Endothelial cell of umbilical vein (primary cell): ENCODE measurements at regions not wholly inside any gene's neighbourhood (a gene's known extent, or its start where the extent isn't known, plus 50 kb on each side); places are given as distances from the start of the nearest gene placed in this dataset.

Source experiments
- CTCF ChIP-seq, 2 donors: IDR thresholded peaks; 1 replicate in 1 of 2; 2 replicates in 1 of 2; pipeline ENCODE4 v1.5.1; 2011; ENCODE audit warnings: low read length in 2 of 2, mild to moderate bottlenecking in 2 of 2, moderate library complexity in 2 of 2, control low read depth in 1 of 2, inconsistent platforms in 1 of 2, low read depth in 1 of 2; ENCODE audit not compliant: insufficient read depth in 1 of 2; ENCODE audit errors: extremely low read depth in 1 of 2
- EZH2 ChIP-seq: IDR thresholded peaks from 2 replicates; pipeline ENCODE4 v1.6.1; 2012; ENCODE audit warnings: borderline replicate concordance, low read depth, mild to moderate bottlenecking, moderate library complexity, low read length, inconsistent platforms; ENCODE audit not compliant: severe bottlenecking
- POLR2AphosphoS5 ChIP-seq: IDR thresholded peaks from 2 replicates; pipeline ENCODE4 v1.6.1; 2012; ENCODE audit warnings: low read depth, mild to moderate bottlenecking, control low read depth, low read length, moderate library complexity; ENCODE audit not compliant: insufficient read depth

DNA sequence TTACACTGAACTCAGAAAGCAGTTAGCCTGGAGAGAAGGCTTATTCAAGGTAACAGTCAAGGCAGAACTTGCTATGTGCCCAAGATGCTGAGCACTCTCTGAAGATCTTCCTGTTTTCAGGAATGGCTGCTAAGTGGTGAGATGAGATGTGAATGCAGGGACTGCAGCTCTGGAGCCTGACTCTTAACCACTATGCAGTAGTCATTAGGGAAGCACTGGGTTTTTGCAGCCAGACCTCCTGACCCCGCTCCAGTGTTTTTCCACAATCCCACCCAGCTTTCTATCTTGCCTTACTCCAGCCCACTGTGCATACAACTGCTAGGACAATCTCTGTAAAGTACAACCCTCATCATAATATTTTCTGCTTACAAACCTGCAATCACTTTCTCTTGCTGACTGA lies 95.2 kb upstream of the LNX1 start:
- no peak for TF ChIP-seq POLR2AphosphoS5
- no peak for TF ChIP-seq CTCF (IDR thresholded peaks at IDR 0.05; ENCODE audit: extremely low read depth in 1 of 2, insufficient read depth in 1 of 2, low read depth in 1 of 2, low read length in 2 of 2)
- no peak for TF ChIP-seq EZH2
